SH-SY5Y (cell line): ENCODE measurements at regions not wholly inside any gene's neighbourhood (a gene's known extent, or its start where the extent isn't known, plus 50 kb on each side); places are given as distances from the start of the nearest gene placed in this dataset.

Experiments used
- GATA2 ChIP-seq: IDR thresholded peaks from 2 replicates; pipeline ENCODE4 v1.6.1; 2011; ENCODE audit warnings: mild to moderate bottlenecking, low read depth, low read length
- GATA3 ChIP-seq: IDR thresholded peaks from 2 replicates; pipeline ENCODE4 v1.6.1; 2011; ENCODE audit warnings: low read depth, mild to moderate bottlenecking, low read length, moderate library complexity

DNA sequence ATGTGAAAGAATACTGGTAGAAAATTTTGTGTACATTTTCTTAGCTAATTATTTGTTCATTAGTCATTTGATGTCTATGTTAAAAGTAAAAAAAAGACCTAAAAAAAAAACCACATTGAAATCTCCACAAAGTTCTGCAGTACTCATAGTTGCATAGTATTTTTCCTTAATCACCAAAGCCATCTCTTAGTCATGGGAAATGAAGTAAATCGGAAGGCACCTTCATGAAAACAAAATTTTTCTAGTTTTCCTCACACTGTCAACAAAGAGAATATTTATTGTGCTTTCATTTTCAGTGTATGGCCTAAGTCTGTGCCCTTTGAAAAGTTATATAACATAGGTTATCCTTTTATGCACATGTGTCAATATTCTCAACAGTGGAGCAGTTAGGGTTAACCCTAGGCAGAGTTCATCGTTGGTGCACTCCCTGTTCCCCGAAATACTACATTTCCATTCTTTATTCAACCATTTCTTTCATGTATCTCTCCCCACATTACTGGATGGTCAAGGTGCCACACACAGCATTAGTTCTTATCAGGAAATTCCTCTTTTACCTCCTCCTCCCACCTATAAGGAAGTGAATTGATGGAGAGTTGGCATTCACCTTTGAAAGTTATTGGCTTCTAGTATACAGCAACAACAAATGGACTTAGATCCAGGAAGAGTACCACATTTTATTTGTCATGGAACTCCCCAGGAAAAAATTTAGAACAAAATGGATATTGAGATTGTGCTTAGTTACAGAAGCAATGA, 93.1 kb downstream of the NUDT12 start:
- TF ChIP-seq GATA2 (no peak), GATA3 (no peak)
